MM.1S (cell line): ENCODE measurements at regions not wholly inside any gene's neighbourhood (a gene's known extent, or its start where the extent isn't known, plus 50 kb on each side); places are given as distances from the start of the nearest gene placed in this dataset.

Experiments used
- CTCF ChIP-seq: fragments of 300-600 bp; sonication (generic); IDR thresholded peaks from 2 replicates; pipeline ENCODE4 v1.5.1; 2016; ENCODE audit warnings: antibody characterized with exemption, low read length, mixed read lengths
- EZH2phosphoT487 ChIP-seq: fragments of 300-600 bp; sonication (generic); IDR thresholded peaks from 2 replicates; pipeline ENCODE4 v1.6.1; 2018; ENCODE audit warnings: antibody characterized with exemption, low read length

- TF ChIP-seq CTCF (no peak), EZH2phosphoT487 (no peak)
Observed at GRCh38 chr2:160816916-160817499, 323.4 kb upstream of the RBMS1 start.
